A673 (cell line): ENCODE measurements at regions not wholly inside any gene's neighbourhood (a gene's known extent, or its start where the extent isn't known, plus 50 kb on each side); places are given as distances from the start of the nearest gene placed in this dataset.

Experiments
- BruUV-seq: library from RNA; stranded (reverse); fragments of 400-500 nt; replicated peaks from 2 replicates; lab custom pipeline; 2021; lab: Mats Ljungman, UMichigan
- CTCF ChIA-PET: fragments of 300-600 bp; sonication (Branson Sonifier 250); formaldehyde crosslinking; loops from one replicate; lab custom pipeline; 2022; ENCODE audit warnings: antibody characterized with exemption; lab: Charles Lee
- POLR2A ChIA-PET: fragments of 300-600 bp; sonication (Branson Sonifier 250); formaldehyde crosslinking; loops from one replicate; lab custom pipeline; 2022; ENCODE audit warnings: antibody characterized with exemption; ENCODE audit not compliant: low non-redundant PET; lab: Charles Lee
- DNase-seq: peaks from one replicate; pipeline ENCODE4 v3.0.0-alpha.2; 2015; ENCODE audit warnings: low spot score
- H3K27ac ChIP-seq: fragments of 200-600 bp; sonication (generic); 2 replicates; pipeline ENCODE4 v1.5.1; 2016; ENCODE audit warnings: mixed run types, low read depth, mild to moderate bottlenecking, mixed read lengths, antibody characterized with exemption, low read length; ENCODE audit not compliant: poor library complexity, severe bottlenecking
- H3K27me3 ChIP-seq: fragments of 200-600 bp; sonication (generic); replicated peaks from 2 replicates; pipeline ENCODE4 v1.6.1; 2017; ENCODE audit warnings: mixed run types, low read depth, mild to moderate bottlenecking, mixed read lengths, antibody characterized with exemption, low read length; ENCODE audit not compliant: insufficient read depth, poor library complexity
- H3K36me3 ChIP-seq: fragments of 200-600 bp; sonication (generic); 2 replicates; pipeline ENCODE4 v1.6.1; 2016; ENCODE audit warnings: mixed run types, mild to moderate bottlenecking, mixed read lengths, antibody characterized with exemption, low read length; ENCODE audit not compliant: insufficient read depth, poor library complexity, severe bottlenecking
- H3K4me1 ChIP-seq: fragments of 200-600 bp; sonication (generic); 2 replicates; pipeline ENCODE4 v1.6.1; 2017; ENCODE audit warnings: mixed run types, mild to moderate bottlenecking, mixed read lengths, antibody characterized with exemption, low read length; ENCODE audit not compliant: insufficient read depth, poor library complexity, severe bottlenecking
- H3K4me3 ChIP-seq: fragments of 200-600 bp; sonication (generic); 2 replicates; pipeline ENCODE4 v1.5.1; 2016; ENCODE audit warnings: low read depth, mixed run types, mild to moderate bottlenecking, mixed read lengths, low read length; ENCODE audit not compliant: poor library complexity, severe bottlenecking
- H3K9me3 ChIP-seq: fragments of 200-600 bp; sonication (generic); 2 replicates; pipeline ENCODE4 v1.6.1; 2016; ENCODE audit warnings: mixed run types, low read depth, mild to moderate bottlenecking, mixed read lengths, antibody characterized with exemption, low read length; ENCODE audit not compliant: poor library complexity, severe bottlenecking
- CTCF ChIP-seq: fragments of 300-800, 200-600 bp; sonication (generic); conservative IDR thresholded peaks from 2 replicates; pipeline ENCODE4 v1.5.1; 2017; ENCODE audit warnings: low read depth, mild to moderate bottlenecking, antibody characterized with exemption, low read length, moderate library complexity, mixed read lengths
- EZH2 ChIP-seq: fragments of 200-600 bp; sonication (generic); IDR thresholded peaks from 2 replicates; pipeline ENCODE4 v1.6.1; 2017; ENCODE audit warnings: borderline replicate concordance, low read depth, mild to moderate bottlenecking, mixed read lengths, antibody characterized with exemption, low read length; ENCODE audit not compliant: poor library complexity, severe bottlenecking
- intact Hi-C: fragments of 100-400 bp; cut with micrococcal nuclease; formaldehyde crosslinking; loops from one replicate; pipeline ENCODE4 v1.10.0; 2022; ENCODE audit not compliant: unreplicated experiment

GRCh38 chr12:67816269-67816668 lies 167.7 kb downstream of the DYRK2 start:
- no peak overlapping the region for H3K4me3 ChIP-seq
- H3K36me3 ChIP-seq, result no peaks in the 10 kb centered on the region
- no peaks in the 10 kb centered on the region for H3K27me3 ChIP-seq
- no peak for DNase-seq
- POLR2A ChIA-PET, result no interaction called here
- TF ChIP-seq CTCF, result no peak
- TF ChIP-seq EZH2, result no peak
- peaks cover 17% of the 10 kb centered on the region for H3K9me3 ChIP-seq
- H3K27ac ChIP-seq, result no peak overlapping the region
- intact Hi-C loops, result no loop called here
- H3K4me1 ChIP-seq, result no peaks in the 10 kb centered on the region
- BruUV-seq, result no TSS peak
- CTCF ChIA-PET, result no interaction called here

- CTCF ChIA-PET, result no interaction called here
- no peak overlapping the region for H3K27ac ChIP-seq
- BruUV-seq, result no TSS peak
- intact Hi-C loops, result no loop called here
- DNase-seq, result no peak
- TF ChIP-seq EZH2 (no peak), CTCF (no peak)
- H3K9me3 ChIP-seq, result peaks cover 17% of the 10 kb centered on the region
- no peaks in the 10 kb centered on the region for H3K36me3 ChIP-seq
- peaks cover 4% of the 10 kb centered on the region for H3K27me3 ChIP-seq
- no peaks in the 10 kb centered on the region for H3K4me1 ChIP-seq
- no peak overlapping the region for H3K4me3 ChIP-seq
- POLR2A ChIA-PET, result no interaction called here
These were observed 169.9 kb downstream of the DYRK2 start for GRCh38 chr12:67818459-67818903.

GRCh38 chr12:67819902-67820301 lies 169.3 kb upstream of the IFNG-AS1 start:
- H3K36me3 ChIP-seq, result no peaks in the 10 kb centered on the region
- DNase-seq, result no peak
- peaks cover 17% of the 10 kb centered on the region for H3K9me3 ChIP-seq
- TF ChIP-seq EZH2, result no peak
- TF ChIP-seq CTCF, result no peak
- ChIA-PET POLR2A (no interaction called here), CTCF (no interaction called here)
- H3K4me1 ChIP-seq, result no peaks in the 10 kb centered on the region
- H3K27ac ChIP-seq, result no peak overlapping the region
- no TSS peak for BruUV-seq
- H3K4me3 ChIP-seq, result no peak overlapping the region
- intact Hi-C loops, result no loop called here
- H3K27me3 ChIP-seq, result peaks cover 4% of the 10 kb centered on the region
